A673 (cell line): ENCODE measurements at regions not wholly inside any gene's neighbourhood (a gene's known extent, or its start where the extent isn't known, plus 50 kb on each side); places are given as distances from the start of the nearest gene placed in this dataset.

ENCODE experiments used
- BruUV-seq: library from RNA; stranded (reverse); fragments of 400-500 nt; replicated peaks from 2 replicates; lab custom pipeline; 2021; lab: Mats Ljungman, UMichigan
- CTCF ChIA-PET: fragments of 300-600 bp; sonication (Branson Sonifier 250); formaldehyde crosslinking; loops from one replicate; lab custom pipeline; 2022; ENCODE audit warnings: antibody characterized with exemption; lab: Charles Lee
- POLR2A ChIA-PET: fragments of 300-600 bp; sonication (Branson Sonifier 250); formaldehyde crosslinking; loops from one replicate; lab custom pipeline; 2022; ENCODE audit warnings: antibody characterized with exemption; ENCODE audit not compliant: low non-redundant PET; lab: Charles Lee
- DNase-seq: peaks from one replicate; pipeline ENCODE4 v3.0.0-alpha.2; 2015; ENCODE audit warnings: low spot score
- H3K27ac ChIP-seq: fragments of 200-600 bp; sonication (generic); 2 replicates; pipeline ENCODE4 v1.5.1; 2016; ENCODE audit warnings: mixed run types, low read depth, mild to moderate bottlenecking, mixed read lengths, antibody characterized with exemption, low read length; ENCODE audit not compliant: poor library complexity, severe bottlenecking
- H3K27me3 ChIP-seq: fragments of 200-600 bp; sonication (generic); replicated peaks from 2 replicates; pipeline ENCODE4 v1.6.1; 2017; ENCODE audit warnings: mixed run types, low read depth, mild to moderate bottlenecking, mixed read lengths, antibody characterized with exemption, low read length; ENCODE audit not compliant: insufficient read depth, poor library complexity
- H3K36me3 ChIP-seq: fragments of 200-600 bp; sonication (generic); 2 replicates; pipeline ENCODE4 v1.6.1; 2016; ENCODE audit warnings: mixed run types, mild to moderate bottlenecking, mixed read lengths, antibody characterized with exemption, low read length; ENCODE audit not compliant: insufficient read depth, poor library complexity, severe bottlenecking
- H3K4me1 ChIP-seq: fragments of 200-600 bp; sonication (generic); 2 replicates; pipeline ENCODE4 v1.6.1; 2017; ENCODE audit warnings: mixed run types, mild to moderate bottlenecking, mixed read lengths, antibody characterized with exemption, low read length; ENCODE audit not compliant: insufficient read depth, poor library complexity, severe bottlenecking
- H3K4me3 ChIP-seq: fragments of 200-600 bp; sonication (generic); 2 replicates; pipeline ENCODE4 v1.5.1; 2016; ENCODE audit warnings: low read depth, mixed run types, mild to moderate bottlenecking, mixed read lengths, low read length; ENCODE audit not compliant: poor library complexity, severe bottlenecking
- H3K9me3 ChIP-seq: fragments of 200-600 bp; sonication (generic); 2 replicates; pipeline ENCODE4 v1.6.1; 2016; ENCODE audit warnings: mixed run types, low read depth, mild to moderate bottlenecking, mixed read lengths, antibody characterized with exemption, low read length; ENCODE audit not compliant: poor library complexity, severe bottlenecking
- CTCF ChIP-seq: fragments of 300-800, 200-600 bp; sonication (generic); conservative IDR thresholded peaks from 2 replicates; pipeline ENCODE4 v1.5.1; 2017; ENCODE audit warnings: low read depth, mild to moderate bottlenecking, antibody characterized with exemption, low read length, moderate library complexity, mixed read lengths
- EZH2 ChIP-seq: fragments of 200-600 bp; sonication (generic); IDR thresholded peaks from 2 replicates; pipeline ENCODE4 v1.6.1; 2017; ENCODE audit warnings: borderline replicate concordance, low read depth, mild to moderate bottlenecking, mixed read lengths, antibody characterized with exemption, low read length; ENCODE audit not compliant: poor library complexity, severe bottlenecking
- intact Hi-C: fragments of 100-400 bp; cut with micrococcal nuclease; formaldehyde crosslinking; loops from one replicate; pipeline ENCODE4 v1.10.0; 2022; ENCODE audit not compliant: unreplicated experiment

- TF ChIP-seq CTCF (no peak), EZH2 (no peak)
- Histone ChIP-seq H3K4me3 (no peak overlapping the region), H3K36me3 (no peaks in the 10 kb centered on the region), H3K27ac (no peak overlapping the region), H3K9me3 (no peaks in the 10 kb centered on the region), H3K4me1 (no peaks in the 10 kb centered on the region), H3K27me3 (peaks cover 64% of the 10 kb centered on the region)
- no peak for DNase-seq
- POLR2A ChIA-PET: no interaction called here
- intact Hi-C loops: no loop called here
- CTCF ChIA-PET: no interaction called here
- BruUV-seq: no TSS peak
Measured at GRCh38 chr17:79369532-79369931, 241.3 kb downstream of the RBFOX3 start.

GRCh38 chr17:79369001-79369400, 241.8 kb downstream of the RBFOX3 start:
- DNase-seq: no peak
- intact Hi-C loops: no loop called here

GRCh38 chr17:79368521-79368920, 242.3 kb downstream of the RBFOX3 start:
- Histone ChIP-seq H3K36me3 (no peaks in the 10 kb centered on the region), H3K9me3 (no peaks in the 10 kb centered on the region)
- CTCF ChIA-PET: no interaction called here

More at GRCh38 chr17:79369001-79369400, 241.8 kb downstream of the RBFOX3 start:
- POLR2A ChIA-PET: no interaction called here
- H3K4me1 ChIP-seq: no peaks in the 10 kb centered on the region
- TF ChIP-seq EZH2 (no peak), CTCF (no peak)
- no peak overlapping the region for H3K4me3 ChIP-seq
- peaks cover 64% of the 10 kb centered on the region for H3K27me3 ChIP-seq
- H3K27ac ChIP-seq: no peak overlapping the region
- no peaks in the 10 kb centered on the region for H3K9me3 ChIP-seq
- BruUV-seq: no TSS peak
- H3K36me3 ChIP-seq: no peaks in the 10 kb centered on the region
- CTCF ChIA-PET: no interaction called here

More at GRCh38 chr17:79368521-79368920, 242.3 kb downstream of the RBFOX3 start:
- POLR2A ChIA-PET: no interaction called here
- Histone ChIP-seq H3K27ac (no peak overlapping the region), H3K4me1 (no peaks in the 10 kb centered on the region), H3K27me3 (peaks cover 64% of the 10 kb centered on the region), H3K4me3 (no peak overlapping the region)
- no TSS peak for BruUV-seq
- DNase-seq: no peak
- intact Hi-C loops: no loop called here
- TF ChIP-seq CTCF (no peak), EZH2 (no peak)
